GM21723 (cell line): ENCODE measurements at regions not wholly inside any gene's neighbourhood (a gene's known extent, or its start where the extent isn't known, plus 50 kb on each side); places are given as distances from the start of the nearest gene placed in this dataset.

Experiments
- ATAC-seq: cut with Tn5 transposase; IDR thresholded peaks from one replicate; pipeline ENCODE4 v1.9.1; 2021; ENCODE audit warnings: mild to moderate bottlenecking, moderate library complexity; ENCODE audit not compliant: unreplicated experiment

- peak; percentile 49 for ATAC-seq
These were observed 61.6 kb upstream of the MTMR8 start for GRCh38 chrX:64456828-64457227.

GRCh38 chrX:64447207-64447606 is 52.0 kb upstream of the MTMR8 start:
- no peak for ATAC-seq
